Prostate gland (tissue), 2 donors: ENCODE measurements at regions not wholly inside any gene's neighbourhood (a gene's known extent, or its start where the extent isn't known, plus 50 kb on each side); places are given as distances from the start of the nearest gene placed in this dataset.
"Not testable (repeated sequence)": the region's sequence is repeated elsewhere in the genome, so short reads cannot be mapped to it uniquely, and the experiment has no call there.

Experiments used
- DNase-seq: peaks from one replicate; pipeline ENCODE4 v3.0.0-alpha.2; 2019; ENCODE audit warnings: low spot score
- H3K27ac ChIP-seq, 2 donors: fragments of 200-600 bp; sonication (generic); 2 replicates each; pipeline ENCODE4 v1.5.1; 2017 to 2019
- H3K27me3 ChIP-seq: fragments of 200-600 bp; sonication (generic); replicated peaks from 2 replicates; pipeline ENCODE4 v1.5.1; 2019; ENCODE audit not compliant: insufficient read depth
- H3K36me3 ChIP-seq, 2 donors: fragments of 200-600 bp; sonication (generic); 1 replicate in 1 of 2; 2 replicates in 1 of 2; pipeline versions ENCODE4 v1.5.1 to v1.8.1; 2017 to 2019
- H3K4me1 ChIP-seq: fragments of 200-600 bp; sonication (generic); replicated peaks from 2 replicates; pipeline ENCODE4 v1.5.1; 2019
- H3K4me3 ChIP-seq, 2 donors: fragments of 200-600 bp; sonication (generic); 2 replicates each; pipeline ENCODE4 v1.5.1; 2017 to 2019
- H3K9me3 ChIP-seq: fragments of 200-600 bp; sonication (generic); 2 replicates; pipeline ENCODE4 v1.5.1; 2017
- POLR2A ChIP-seq: fragments of 450-650 bp; IDR thresholded peaks from one replicate; pipeline ENCODE4 v1.6.1; 2016; ENCODE audit warnings: antibody characterized with exemption, mild to moderate bottlenecking
- POLR2AphosphoS5 ChIP-seq: sonication (generic); formaldehyde crosslinking; IDR thresholded peaks from one replicate; pipeline ENCODE4 v1.6.1; 2017; ENCODE audit warnings: antibody characterized with exemption
- WGBS: methylation state at CpG from one replicate; pipeline ENCODE4 v1.1.5; 2018; 5-methylcytosine and 5-hydroxymethylcytosine counted together
- intact Hi-C: fragments of 100-400 bp; cut with DNase I; formaldehyde crosslinking; loops from one replicate; pipeline ENCODE4 v1.14.2; 2022
- TF ChIP-seq, protein P1 (sequence below), 4 experiments: fragments of 200-600 bp in 2 of 4; fragments of 450-650 bp in 2 of 4; sonication (generic) in 2 of 4; IDR thresholded peaks; 1 replicate in 3 of 4; 2 replicates in 1 of 4; pipeline ENCODE4 v1.5.1; 2016 to 2019; ENCODE audit warnings: antibody characterized with exemption in 4 of 4, mild to moderate bottlenecking in 2 of 4, moderate library complexity in 2 of 4

DNA sequence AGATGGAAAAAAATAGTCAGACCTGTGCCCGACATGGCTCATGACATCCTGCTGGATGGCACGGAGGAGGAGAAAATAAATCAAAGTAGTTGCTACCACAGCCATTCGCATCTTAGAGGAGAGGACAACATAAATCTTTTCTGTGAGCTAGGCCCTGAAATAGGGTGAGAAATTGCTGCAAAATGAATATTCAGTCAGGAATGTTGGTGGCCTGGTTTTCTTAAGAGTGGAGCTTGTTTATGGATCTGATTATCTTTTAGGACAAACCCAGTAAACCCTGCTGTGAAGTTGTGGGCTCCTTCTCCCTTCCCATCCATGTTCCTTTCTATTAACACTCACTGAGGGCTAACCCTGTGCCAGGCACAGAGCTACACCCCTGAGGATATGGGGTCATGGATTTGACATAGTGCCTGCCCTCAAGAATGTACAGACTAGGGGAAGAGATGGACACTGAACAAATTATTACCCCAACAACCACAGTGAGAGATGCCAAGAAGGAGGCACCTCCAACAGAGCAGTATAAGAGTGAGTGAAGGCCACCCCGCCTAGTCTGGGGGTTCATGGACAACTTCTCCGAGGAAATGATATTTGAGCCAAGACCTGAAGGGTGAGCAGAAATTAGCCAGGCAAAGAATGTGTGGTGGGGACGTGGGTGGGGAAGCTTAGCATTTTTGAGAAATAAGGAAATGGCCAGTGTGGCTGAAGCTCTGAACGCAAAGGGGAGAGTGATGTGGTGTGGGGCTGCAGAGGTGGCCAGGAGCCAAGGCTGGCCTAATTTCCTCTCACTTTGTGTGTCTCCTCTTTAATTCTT, 68.9 kb upstream of the ARL8B start:
- no peaks in the 10 kb centered on the region for H3K9me3 ChIP-seq
- intact Hi-C loops, result no loop called here
- H3K4me3 ChIP-seq, result no peak overlapping the region
- WGBS, result 73% methylated on average over 7 of the region's 7 CpGs
- TF ChIP-seq, protein P1, sequence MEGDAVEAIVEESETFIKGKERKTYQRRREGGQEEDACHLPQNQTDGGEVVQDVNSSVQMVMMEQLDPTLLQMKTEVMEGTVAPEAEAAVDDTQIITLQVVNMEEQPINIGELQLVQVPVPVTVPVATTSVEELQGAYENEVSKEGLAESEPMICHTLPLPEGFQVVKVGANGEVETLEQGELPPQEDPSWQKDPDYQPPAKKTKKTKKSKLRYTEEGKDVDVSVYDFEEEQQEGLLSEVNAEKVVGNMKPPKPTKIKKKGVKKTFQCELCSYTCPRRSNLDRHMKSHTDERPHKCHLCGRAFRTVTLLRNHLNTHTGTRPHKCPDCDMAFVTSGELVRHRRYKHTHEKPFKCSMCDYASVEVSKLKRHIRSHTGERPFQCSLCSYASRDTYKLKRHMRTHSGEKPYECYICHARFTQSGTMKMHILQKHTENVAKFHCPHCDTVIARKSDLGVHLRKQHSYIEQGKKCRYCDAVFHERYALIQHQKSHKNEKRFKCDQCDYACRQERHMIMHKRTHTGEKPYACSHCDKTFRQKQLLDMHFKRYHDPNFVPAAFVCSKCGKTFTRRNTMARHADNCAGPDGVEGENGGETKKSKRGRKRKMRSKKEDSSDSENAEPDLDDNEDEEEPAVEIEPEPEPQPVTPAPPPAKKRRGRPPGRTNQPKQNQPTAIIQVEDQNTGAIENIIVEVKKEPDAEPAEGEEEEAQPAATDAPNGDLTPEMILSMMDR (IDR thresholded peaks at IDR 0.05), result no peak
- TF ChIP-seq POLR2A (no peak), POLR2AphosphoS5 (no peak)
- no peaks in the 10 kb centered on the region for H3K36me3 ChIP-seq
- no peak overlapping the region for H3K27ac ChIP-seq
- no peaks in the 10 kb centered on the region for H3K4me1 ChIP-seq
- no peak for DNase-seq
- H3K27me3 ChIP-seq, result no peaks in the 10 kb centered on the region

DNA sequence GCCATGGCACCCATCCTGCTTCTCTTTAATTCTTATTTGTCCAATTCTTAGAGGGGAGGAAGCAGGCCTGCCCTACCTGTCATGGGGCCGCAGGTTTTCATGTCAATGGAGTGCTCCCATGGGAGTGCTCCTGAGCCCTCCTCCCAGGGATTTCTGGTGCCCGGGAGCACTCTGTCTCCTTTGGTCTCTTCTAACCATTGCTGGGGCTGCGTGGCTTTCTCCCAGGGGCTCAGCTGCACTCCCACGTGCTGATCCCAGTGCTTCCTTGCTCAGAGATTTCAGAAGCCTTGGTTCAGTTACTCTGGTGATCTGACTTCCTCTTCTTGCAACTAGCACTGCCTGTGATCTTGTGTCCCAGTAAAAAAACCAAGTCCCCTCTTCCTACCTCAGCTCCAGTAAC, 68.0 kb upstream of the ARL8B start:
- intact Hi-C loops, result no loop called here
- no peak for DNase-seq
- H3K4me1 ChIP-seq, result no peaks in the 10 kb centered on the region
- no peak for TF ChIP-seq POLR2AphosphoS5
- TF ChIP-seq, protein P1 (IDR thresholded peaks at IDR 0.05), result no peak
- H3K36me3 ChIP-seq, result no peaks in the 10 kb centered on the region
- H3K27ac ChIP-seq, result no peak overlapping the region
- H3K4me3 ChIP-seq, result no peak overlapping the region
- 93% methylated on average over 4 of the region's 4 CpGs for WGBS
- H3K27me3 ChIP-seq, result no peaks in the 10 kb centered on the region
- H3K9me3 ChIP-seq, result no peaks in the 10 kb centered on the region

GRCh38 chr3:5054579-5054978, 67.5 kb upstream of the ARL8B start:
- H3K27ac ChIP-seq, DNase-seq, H3K36me3 ChIP-seq, H3K4me3 ChIP-seq, H3K9me3 ChIP-seq, H3K4me1 ChIP-seq, intact Hi-C loops, H3K27me3 ChIP-seq: not testable (repeated sequence)
- 71% methylated on average over 6 of the region's 6 CpGs for WGBS

GRCh38 chr3:5055357-5056110, 66.6 kb upstream of the ARL8B start:
- Histone ChIP-seq H3K4me3 (no peak overlapping the region), H3K36me3 (no peaks in the 10 kb centered on the region), H3K4me1 (no peaks in the 10 kb centered on the region), H3K27me3 (no peaks in the 10 kb centered on the region), H3K27ac (no peak overlapping the region), H3K9me3 (no peaks in the 10 kb centered on the region)
- 81% methylated on average over 6 of the region's 6 CpGs for WGBS
- TF ChIP-seq, protein P1 (IDR thresholded peaks at IDR 0.05), result no peak
- TF ChIP-seq POLR2AphosphoS5 (no peak), POLR2A (no peak)
- DNase-seq, result no peak
- intact Hi-C loops, result loop anchor here (5.0 kb wide), 2 partner anchors 343 to 403 kb away; no protein-coding TSS in a partner anchor

DNA sequence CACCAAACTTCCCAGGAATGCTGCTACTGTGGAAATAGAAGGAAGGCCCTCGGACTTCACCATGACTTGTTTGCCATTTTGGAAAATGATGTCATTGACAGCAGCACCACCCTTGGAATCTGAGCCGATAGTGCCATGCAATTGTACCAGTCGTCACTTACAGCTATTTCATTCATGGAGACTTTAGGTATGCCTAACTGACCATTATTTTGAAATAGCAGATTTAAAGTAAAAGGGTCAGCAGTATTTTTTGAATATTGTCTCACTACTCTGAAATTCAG, 66.0 kb upstream of the ARL8B start:
- Histone ChIP-seq H3K36me3 (no peaks in the 10 kb centered on the region), H3K27me3 (no peaks in the 10 kb centered on the region), H3K4me1 (no peaks in the 10 kb centered on the region), H3K27ac (no peak overlapping the region), H3K9me3 (no peaks in the 10 kb centered on the region), H3K4me3 (no peak overlapping the region)
- intact Hi-C loops, result loop anchor here (5.0 kb wide), 2 partner anchors 344 to 404 kb away; no protein-coding TSS in a partner anchor
- DNase-seq, result no peak
- 85% methylated on average over 3 of the region's 3 CpGs for WGBS
- TF ChIP-seq POLR2AphosphoS5, result no peak
